Transverse colon (tissue), 4 donors: ENCODE measurements at regions not wholly inside any gene's neighbourhood (a gene's known extent, or its start where the extent isn't known, plus 50 kb on each side); places are given as distances from the start of the nearest gene placed in this dataset.

Experiments
- DNase-seq: peaks from one replicate; pipeline ENCODE4 v3.0.0-alpha.2; 2019
- H3K27ac ChIP-seq, 4 donors: fragments of 200-600 bp; sonication (generic); 2 replicates each; pipeline ENCODE4 v1.5.1; 2016 to 2018; ENCODE audit warnings: inconsistent platforms in 4 of 4
- H3K27me3 ChIP-seq: fragments of 200-600 bp; sonication (generic); 2 replicates; pipeline ENCODE4 v1.5.1; 2017; ENCODE audit warnings: inconsistent platforms
- H3K36me3 ChIP-seq, 4 donors: fragments of 200-600 bp; sonication (generic); 2 replicates each; pipeline ENCODE4 v1.5.1; 2017 to 2019; ENCODE audit warnings: inconsistent platforms in 4 of 4
- H3K4me1 ChIP-seq, 4 donors: fragments of 200-600 bp; sonication (generic); 2 replicates each; pipeline ENCODE4 v1.5.1; 2017 to 2020; ENCODE audit warnings: inconsistent platforms in 4 of 4
- H3K4me3 ChIP-seq, 4 donors: fragments of 200-600 bp; sonication (generic); 1 replicate in 1 of 4; 2 replicates in 3 of 4; pipeline versions ENCODE4 v1.5.1 to v1.6.1; 2017 to 2019; ENCODE audit warnings: inconsistent platforms in 4 of 4
- H3K9me3 ChIP-seq, 2 donors: fragments of 200-600 bp; sonication (generic); 2 replicates each; pipeline ENCODE4 v1.5.1; 2017 to 2019; ENCODE audit warnings: inconsistent platforms in 2 of 2
- EP300 ChIP-seq: sonication (generic); formaldehyde crosslinking; IDR thresholded peaks from one replicate; pipeline ENCODE4 v1.6.1; 2017; ENCODE audit warnings: antibody characterized with exemption, low read depth
- POLR2A ChIP-seq: fragments of 450-650 bp; IDR thresholded peaks from one replicate; pipeline ENCODE4 v1.6.1; 2016; ENCODE audit warnings: antibody characterized with exemption, mild to moderate bottlenecking, moderate library complexity
- POLR2AphosphoS5 ChIP-seq, 3 donors: sonication (generic); formaldehyde crosslinking; IDR thresholded peaks; one replicate each; pipeline ENCODE4 v1.6.1; 2016; ENCODE audit warnings: antibody characterized with exemption in 3 of 3
- WGBS, 2 donors: methylation state at CpG; one replicate each; pipeline ENCODE4 v1.1.5; 2018; ENCODE audit warnings: low coverage in 1 of 2; 5-methylcytosine and 5-hydroxymethylcytosine counted together
- in situ Hi-C, 4 donors: fragments of 200-750 bp; cut with MboI; loops; one replicate each; pipeline versions ENCODE4 v1.15.0 to v1.15.1; 2017; ENCODE audit warnings: low sequenced_read_pairs in 3 of 4, low pct_ligation_motif_present in 1 of 4, low pct_unique_long_range_greater_than_20kb in 1 of 4
- intact Hi-C: fragments of 100-400 bp; cut with DNase I; formaldehyde crosslinking; loops from one replicate; pipeline ENCODE4 v1.15.1; 2023; ENCODE audit warnings: low total_unique reads
- TF ChIP-seq, protein P1 (sequence below), 5 experiments: fragments of 200-600 bp in 3 of 5; fragments of 450-650 bp in 2 of 5; sonication (generic) in 3 of 5; IDR thresholded peaks; 1 replicate in 2 of 5; 2 replicates in 3 of 5; pipeline ENCODE4 v1.5.1; 2016 to 2017; ENCODE audit warnings: antibody characterized with exemption in 5 of 5, inconsistent platforms in 3 of 5, mild to moderate bottlenecking in 2 of 5, moderate library complexity in 1 of 5

DNA sequence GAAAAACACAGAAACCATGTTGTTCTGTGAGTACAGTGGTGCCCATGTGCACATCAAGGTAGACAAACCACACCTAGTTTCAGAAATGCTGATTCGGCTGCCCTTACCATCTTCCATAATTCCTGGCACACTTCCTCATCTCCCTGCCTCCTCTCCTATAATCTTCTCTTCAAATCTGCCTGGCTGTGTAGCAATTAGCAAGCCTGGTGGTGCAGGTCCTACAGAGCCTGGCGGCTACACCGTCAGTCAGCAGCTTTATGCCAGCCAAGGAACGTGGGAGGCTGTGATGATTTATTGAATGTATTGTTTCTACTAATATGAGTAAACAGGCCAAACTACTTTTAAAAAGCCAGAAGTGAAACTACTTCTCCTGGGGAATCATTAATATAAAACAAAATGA is 106.8 kb downstream of the SEMA6D start:
- in situ Hi-C loops = no loop called here
- intact Hi-C loops = no loop called here
- no peaks in the 10 kb centered on the region for H3K36me3 ChIP-seq
- H3K4me3 ChIP-seq = no peak overlapping the region
- 0 to 65% methylated on average over 1 to 4 of the region's 4 CpGs for WGBS, 2 donors
- no peaks in the 10 kb centered on the region for H3K27me3 ChIP-seq
- H3K4me1 ChIP-seq = peaks cover 0 to 7% (median 0%) of the 10 kb centered on the region in 4 donors
- DNase-seq = no peak
- no peak for TF ChIP-seq EP300
- no peak overlapping the region for H3K27ac ChIP-seq
- no peaks in the 10 kb centered on the region for H3K9me3 ChIP-seq

DNA sequence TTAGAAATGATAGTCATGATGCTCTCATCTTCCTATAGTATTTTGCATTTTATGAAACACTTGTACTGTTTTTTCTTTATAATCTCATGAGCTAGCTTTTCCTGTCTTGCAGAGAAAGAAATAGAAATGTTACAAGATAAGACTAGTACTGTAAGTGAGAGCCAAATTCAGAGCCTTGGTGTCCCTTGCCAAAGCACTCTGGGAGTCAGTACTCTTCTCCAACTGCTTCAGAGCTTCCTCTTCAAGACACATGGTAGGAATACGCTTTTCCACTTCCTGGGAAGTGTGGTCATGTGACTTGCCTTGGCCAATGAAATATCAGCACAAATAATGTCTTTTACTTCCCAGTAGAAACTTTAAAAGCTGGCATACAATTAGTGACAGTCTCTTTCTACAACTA is 112.4 kb downstream of the SEMA6D start:
- DNase-seq = no peak
- H3K4me3 ChIP-seq = no peak overlapping the region
- H3K36me3 ChIP-seq = no peaks in the 10 kb centered on the region
- H3K27me3 ChIP-seq = no peaks in the 10 kb centered on the region
- H3K4me1 ChIP-seq = no peaks in the 10 kb centered on the region
- intact Hi-C loops (no loop called here), in situ Hi-C loops (no loop called here)
- no peaks in the 10 kb centered on the region for H3K9me3 ChIP-seq
- TF ChIP-seq, protein P1, sequence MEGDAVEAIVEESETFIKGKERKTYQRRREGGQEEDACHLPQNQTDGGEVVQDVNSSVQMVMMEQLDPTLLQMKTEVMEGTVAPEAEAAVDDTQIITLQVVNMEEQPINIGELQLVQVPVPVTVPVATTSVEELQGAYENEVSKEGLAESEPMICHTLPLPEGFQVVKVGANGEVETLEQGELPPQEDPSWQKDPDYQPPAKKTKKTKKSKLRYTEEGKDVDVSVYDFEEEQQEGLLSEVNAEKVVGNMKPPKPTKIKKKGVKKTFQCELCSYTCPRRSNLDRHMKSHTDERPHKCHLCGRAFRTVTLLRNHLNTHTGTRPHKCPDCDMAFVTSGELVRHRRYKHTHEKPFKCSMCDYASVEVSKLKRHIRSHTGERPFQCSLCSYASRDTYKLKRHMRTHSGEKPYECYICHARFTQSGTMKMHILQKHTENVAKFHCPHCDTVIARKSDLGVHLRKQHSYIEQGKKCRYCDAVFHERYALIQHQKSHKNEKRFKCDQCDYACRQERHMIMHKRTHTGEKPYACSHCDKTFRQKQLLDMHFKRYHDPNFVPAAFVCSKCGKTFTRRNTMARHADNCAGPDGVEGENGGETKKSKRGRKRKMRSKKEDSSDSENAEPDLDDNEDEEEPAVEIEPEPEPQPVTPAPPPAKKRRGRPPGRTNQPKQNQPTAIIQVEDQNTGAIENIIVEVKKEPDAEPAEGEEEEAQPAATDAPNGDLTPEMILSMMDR (IDR thresholded peaks at IDR 0.05) = no peak
- TF ChIP-seq POLR2AphosphoS5 (IDR thresholded peaks at IDR 0.05) (no peak), POLR2A (no peak), EP300 (no peak)
- 92 to 100% methylated on average over 1 of the region's 1 CpG for WGBS, 2 donors
- no peak overlapping the region for H3K27ac ChIP-seq

DNA sequence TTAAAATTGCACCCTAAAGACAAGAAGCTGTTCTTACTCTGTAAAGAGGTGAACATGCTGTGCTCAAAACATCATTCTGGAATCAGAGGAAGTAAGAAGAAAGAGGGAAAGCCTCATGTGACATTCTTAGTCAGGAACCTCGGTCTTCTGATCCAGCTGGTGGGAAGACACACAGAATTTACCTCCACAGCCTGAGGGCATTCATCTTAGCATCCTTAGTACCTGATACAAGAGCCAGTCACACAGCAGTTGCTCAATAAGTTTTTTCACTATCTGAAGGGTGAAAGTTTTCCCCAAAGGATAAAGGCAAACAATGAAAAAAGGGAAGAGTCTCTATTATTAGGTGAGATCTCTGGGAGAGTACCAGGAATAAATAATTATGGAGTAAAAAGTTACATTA is 116.8 kb downstream of the SEMA6D start:
- no peak for TF ChIP-seq EP300
- TF ChIP-seq POLR2AphosphoS5 (IDR thresholded peaks at IDR 0.05) = no peak
- TF ChIP-seq, protein P1 (IDR thresholded peaks at IDR 0.05) = no peak
- no peak for TF ChIP-seq POLR2A

DNA sequence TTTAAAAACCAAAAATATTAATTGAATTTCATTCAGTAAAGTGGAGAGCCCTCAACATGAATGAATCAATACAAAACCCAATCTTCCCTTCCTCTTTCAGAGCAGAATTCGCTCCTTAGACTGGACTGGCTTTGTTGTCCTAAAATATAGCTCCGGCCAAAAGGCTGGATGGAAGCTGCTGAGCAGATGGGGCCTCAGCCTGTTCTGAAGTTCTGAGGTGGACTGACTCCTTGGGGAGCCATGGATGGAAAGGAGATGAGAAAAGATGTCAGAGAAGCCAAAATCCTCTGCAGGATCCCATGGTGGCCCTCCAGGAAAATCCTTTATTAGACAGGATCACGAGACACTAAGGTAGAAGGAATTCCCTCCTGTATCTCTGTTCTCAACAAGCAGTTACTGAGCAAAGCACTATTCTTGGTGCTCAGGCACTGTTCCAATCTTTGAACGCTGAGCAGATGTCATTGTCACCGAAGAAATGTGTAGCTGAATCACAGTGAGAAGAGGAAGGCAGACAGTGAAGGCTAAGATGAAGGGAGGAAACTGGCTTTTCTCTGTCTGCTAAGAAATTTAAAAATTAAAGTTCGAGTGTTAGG is 122.0 kb downstream of the SEMA6D start:
- intact Hi-C loops = no loop called here
- TF ChIP-seq EP300 (no peak), POLR2A (no peak), POLR2AphosphoS5 (IDR thresholded peaks at IDR 0.05) (no peak)
- TF ChIP-seq, protein P1 (IDR thresholded peaks at IDR 0.05) = no peak
- Histone ChIP-seq H3K36me3 (no peaks in the 10 kb centered on the region), H3K4me3 (no peak overlapping the region), H3K9me3 (no peaks in the 10 kb centered on the region), H3K27me3 (no peaks in the 10 kb centered on the region), H3K4me1 (no peaks in the 10 kb centered on the region), H3K27ac (no peak overlapping the region)
- in situ Hi-C loops = no loop called here
- DNase-seq = no peak
- 71 to 84% methylated on average over 6 of the region's 6 CpGs for WGBS, 2 donors

More for the DNA sequence above, 116.8 kb downstream of the SEMA6D start:
- in situ Hi-C loops (no loop called here), intact Hi-C loops (no loop called here)
- Histone ChIP-seq H3K27ac (no peak overlapping the region), H3K4me3 (no peak overlapping the region), H3K27me3 (no peaks in the 10 kb centered on the region), H3K9me3 (no peaks in the 10 kb centered on the region), H3K36me3 (no peaks in the 10 kb centered on the region), H3K4me1 (no peaks in the 10 kb centered on the region)
- WGBS, 2 donors = 20 to 44% methylated on average over 1 of the region's 1 CpG
- DNase-seq = no peak

DNA sequence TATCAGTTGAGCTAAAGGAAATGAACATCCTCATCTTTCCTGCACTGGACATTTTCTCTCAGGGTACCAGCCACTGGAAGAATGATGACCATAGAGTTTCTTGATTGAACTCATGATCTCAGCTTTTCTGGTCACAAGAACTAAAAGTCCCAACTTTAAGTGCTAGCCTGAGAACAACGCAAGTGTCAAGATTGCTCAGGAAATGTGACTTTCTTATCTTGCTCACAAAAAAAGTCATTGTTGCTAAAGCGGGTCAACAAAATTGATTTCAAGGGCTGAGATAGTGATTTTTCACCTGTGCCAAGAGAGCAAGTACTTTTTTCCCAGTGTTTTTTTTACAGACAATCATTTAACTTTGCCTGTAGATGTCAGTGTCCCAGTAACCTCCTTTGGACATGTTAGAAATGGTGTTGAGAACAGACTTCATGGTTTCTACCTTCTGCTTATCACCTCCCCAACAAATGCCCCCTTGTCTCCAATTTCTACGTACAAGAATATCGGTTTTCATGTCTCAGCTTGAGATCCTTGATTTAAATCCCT is 125.9 kb downstream of the SEMA6D start:
- no peaks in the 10 kb centered on the region for H3K4me1 ChIP-seq
- H3K27ac ChIP-seq = no peak overlapping the region
- H3K27me3 ChIP-seq = no peaks in the 10 kb centered on the region
- H3K9me3 ChIP-seq = no peaks in the 10 kb centered on the region
- no peak for TF ChIP-seq EP300
- no peak for TF ChIP-seq POLR2A
- TF ChIP-seq POLR2AphosphoS5 (IDR thresholded peaks at IDR 0.05) = no peak
- TF ChIP-seq, protein P1 (IDR thresholded peaks at IDR 0.05) = no peak
- no peak overlapping the region for H3K4me3 ChIP-seq
- intact Hi-C loops = no loop called here
- 91 to 100% methylated on average over 4 of the region's 4 CpGs for WGBS, 2 donors
- in situ Hi-C loops = no loop called here
- no peaks in the 10 kb centered on the region for H3K36me3 ChIP-seq
- DNase-seq = no peak
